GM10248 (cell line): ENCODE measurements at regions not wholly inside any gene's neighbourhood (a gene's known extent, or its start where the extent isn't known, plus 50 kb on each side); places are given as distances from the start of the nearest gene placed in this dataset.

Source experiments
- CTCF ChIA-PET: fragments of 300-600 bp; sonication (Branson Sonifier 250); formaldehyde crosslinking; extraction: SDS; loops from one replicate; lab custom pipeline; 2021; ENCODE audit warnings: antibody characterized with exemption; lab: Yijun Ruan, JAX
- POLR2A ChIA-PET: fragments of 350-650 bp; sonication (Branson Sonifier 250); formaldehyde crosslinking; extraction: SDS; loops from one replicate; lab custom pipeline; 2020; ENCODE audit warnings: antibody characterized with exemption; lab: Yijun Ruan, JAX
- DNase-seq: peaks from one replicate; pipeline ENCODE4 v3.0.0; 2012; ENCODE audit errors: extremely low spot score
- CTCF ChIP-seq: IDR thresholded peaks from 2 replicates; pipeline ENCODE4 v1.5.1; 2012; ENCODE audit warnings: mild to moderate bottlenecking, low read depth; ENCODE audit errors: extremely low read depth, missing control alignments, control extremely low read depth

DNA sequence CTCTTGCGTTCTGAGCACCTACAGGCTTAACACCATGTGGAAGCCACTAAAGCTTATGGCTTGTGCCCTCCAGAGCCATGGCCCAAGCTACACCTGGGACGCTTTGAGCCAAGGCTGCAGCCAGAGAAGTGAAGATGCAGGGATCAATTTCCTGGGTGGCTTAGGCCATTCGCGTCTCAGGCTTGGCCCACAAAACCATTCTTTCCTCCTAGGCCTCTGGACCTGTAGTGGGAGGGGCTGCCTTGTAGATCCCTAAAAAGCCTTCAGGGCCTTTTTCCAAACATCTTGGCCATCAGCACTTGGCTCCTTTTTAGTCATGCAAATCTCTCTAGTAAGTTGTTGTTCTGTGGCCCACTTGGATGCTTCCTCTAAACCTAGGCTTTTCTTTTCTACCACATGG is 401.7 kb upstream of the RUNX1 start:
- no peak for DNase-seq
- ChIA-PET CTCF (no interaction called here), POLR2A (no interaction called here)
- no peak for TF ChIP-seq CTCF

- ChIA-PET CTCF (interaction anchor here (1.1 kb wide), 1 partner anchor 11 kb away, joined by 5 read pairs; no protein-coding TSS in a partner anchor), POLR2A (no interaction called here)
- no peak for TF ChIP-seq CTCF
- DNase-seq = no peak
These were observed 400.7 kb upstream of the RUNX1 start for GRCh38 chr21:35449846-35450245.

DNA sequence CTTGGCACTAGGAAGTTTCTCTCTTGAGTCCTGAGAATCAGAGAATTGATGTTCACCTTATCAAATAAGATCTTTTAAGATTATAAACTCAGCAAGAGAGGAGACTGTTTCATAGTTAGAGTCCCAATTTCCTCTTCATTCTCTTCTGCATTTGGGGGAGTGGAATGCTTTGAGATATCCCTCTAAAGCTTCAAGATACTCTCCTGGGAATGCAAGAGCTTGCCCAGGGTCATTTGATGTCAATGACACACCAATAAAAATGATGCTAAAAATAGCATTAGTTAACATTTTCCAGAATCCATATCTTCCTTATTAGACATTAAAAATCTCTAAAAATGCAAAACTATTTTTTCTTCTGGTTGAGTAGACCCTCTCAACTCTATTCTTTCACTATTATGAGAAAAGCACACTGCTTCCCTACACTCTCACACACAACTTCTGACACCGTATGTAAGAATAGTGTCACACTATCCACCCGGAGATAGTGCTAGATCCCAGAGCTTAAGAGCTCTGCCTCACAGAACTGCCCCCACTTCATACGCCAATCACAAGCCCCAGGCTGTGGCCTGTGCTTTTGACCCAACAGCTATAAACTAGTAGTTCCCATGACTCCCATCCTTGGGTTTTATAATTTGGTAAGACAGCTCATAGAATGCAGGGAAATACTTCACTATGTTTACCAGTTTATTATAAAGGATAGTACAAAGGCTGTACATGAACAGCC is 399.9 kb upstream of the RUNX1 start:
- POLR2A ChIA-PET = no interaction called here
- CTCF ChIA-PET = interaction anchor here (1.1 kb wide), 1 partner anchor 11 kb away, joined by 5 read pairs; no protein-coding TSS in a partner anchor
- TF ChIP-seq CTCF = no peak
- no peak for DNase-seq

DNA sequence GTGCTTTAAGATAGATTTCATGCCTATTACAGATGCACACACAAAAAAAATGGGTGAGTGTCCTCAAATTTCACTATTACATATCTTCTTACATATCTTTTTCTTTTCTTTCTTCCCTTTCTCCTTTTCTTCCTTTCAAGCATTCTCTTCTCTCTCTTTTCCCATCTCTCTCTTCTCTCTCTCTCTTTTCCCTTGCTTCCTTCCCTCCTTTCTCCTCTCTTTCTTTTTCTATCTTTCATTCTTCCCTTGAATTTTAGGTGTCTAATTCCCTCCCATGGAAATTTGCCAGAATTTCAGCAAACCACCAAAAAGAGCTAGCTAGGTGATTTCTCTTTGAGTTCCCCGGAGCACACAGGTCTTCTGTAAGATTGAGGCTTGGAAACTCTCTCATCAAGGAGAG is 395.3 kb upstream of the RUNX1 start:
- no peak for DNase-seq
- POLR2A ChIA-PET = no interaction called here
- TF ChIP-seq CTCF = no peak
- CTCF ChIA-PET = no interaction called here

DNA sequence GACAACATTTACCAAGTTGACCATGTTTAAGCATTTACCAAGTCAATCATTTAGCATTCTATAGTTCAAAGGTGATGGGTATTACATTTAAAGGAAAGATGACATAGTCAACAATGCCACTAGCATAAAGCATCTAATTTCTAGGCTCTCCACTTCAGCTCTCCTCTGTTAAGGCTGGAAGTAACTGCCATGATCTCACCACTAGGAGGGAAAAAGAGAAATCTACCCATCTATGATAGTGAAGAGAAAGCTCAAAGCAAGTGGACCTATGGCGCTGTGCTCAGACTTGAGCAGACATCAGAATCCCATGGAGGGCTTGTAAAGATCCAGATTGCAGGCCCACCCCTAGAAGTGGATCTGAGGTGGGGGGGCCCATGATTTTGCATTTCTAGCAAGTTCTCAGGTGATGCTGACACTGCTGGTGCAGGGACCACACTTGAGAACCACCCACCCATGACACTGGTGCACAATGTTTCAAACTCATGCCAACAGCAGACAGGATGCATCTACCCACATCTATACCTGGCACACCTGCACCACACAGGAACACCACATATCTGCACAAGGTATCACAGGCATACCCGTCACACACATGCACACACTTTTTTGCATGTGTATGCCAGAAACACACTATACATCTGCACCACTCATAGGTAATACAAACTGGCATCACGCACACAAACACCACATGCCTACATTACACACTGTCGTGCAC is 392.9 kb upstream of the RUNX1 start:
- DNase-seq = no peak
- TF ChIP-seq CTCF = no peak
- CTCF ChIA-PET = no interaction called here
- POLR2A ChIA-PET = no interaction called here

DNA sequence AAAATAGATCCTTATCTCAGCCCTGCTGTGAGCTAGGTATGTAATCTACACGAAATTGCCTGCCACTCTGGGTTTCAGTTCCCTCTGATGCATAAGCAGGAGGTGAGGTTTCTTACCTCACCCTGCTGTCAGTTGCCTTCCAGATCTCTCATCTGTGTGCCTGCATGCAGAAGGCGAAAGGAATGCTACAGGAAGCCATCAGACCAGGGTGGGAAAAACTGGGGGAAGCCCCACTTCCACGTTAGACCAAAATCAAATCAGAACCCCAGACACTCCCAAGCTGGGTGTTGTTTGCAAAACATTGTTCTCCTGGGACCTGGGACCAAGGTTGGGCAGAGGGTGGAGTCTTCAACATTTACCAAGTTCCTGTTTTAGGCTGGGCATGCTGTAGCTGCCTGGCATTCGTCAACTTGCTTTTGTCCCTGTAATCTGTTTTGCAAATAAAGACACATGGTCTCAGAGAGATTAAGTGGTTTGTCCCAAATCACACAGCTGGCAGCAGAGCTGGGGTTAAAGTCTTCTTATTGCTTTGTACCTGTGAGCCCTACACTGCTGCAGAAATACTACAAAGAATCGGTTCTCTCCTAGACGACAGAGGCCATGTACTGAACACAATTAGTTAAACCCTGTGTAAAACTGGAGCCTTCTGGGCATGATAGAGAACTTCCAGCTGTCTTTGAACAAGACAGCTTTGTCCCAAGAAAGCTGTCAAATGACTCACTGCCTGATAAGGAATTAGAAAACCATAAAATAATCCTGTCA is 389.7 kb upstream of the RUNX1 start:
- peak; percentile 31 for DNase-seq
- ChIA-PET CTCF (interaction anchor here (0.7 to 1.2 kb wide), 3 partner anchors 10 to 531 kb away, joined by 3 to 5 read pairs (median 3); no protein-coding TSS in a partner anchor), POLR2A (no interaction called here)
- TF ChIP-seq CTCF = no peak
